HepG2 (cell line): ENCODE measurements at regions not wholly inside any gene's neighbourhood (a gene's known extent, or its start where the extent isn't known, plus 50 kb on each side); places are given as distances from the start of the nearest gene placed in this dataset.

ENCODE experiments used
- ATAC-seq: fragments of 200-7000 bp; cut with Tn5 transposase; 3 replicates; pipeline ENCODE4 v1.9.1; 2020; ENCODE audit warnings: mild to moderate bottlenecking, moderate library complexity
- BruUV-seq: library from RNA; stranded (reverse); fragments of 400-500 nt; replicated peaks from 2 replicates; lab custom pipeline; 2021; lab: Mats Ljungman, UMichigan
- CTCF ChIA-PET: fragments of 300-600 bp; formaldehyde crosslinking; extraction: SDS; loops from one replicate; lab custom pipeline; 2021; ENCODE audit warnings: low total read pairs, inconsistent platforms, low intra/inter-chr PET ratio; lab: Yijun Ruan, JAX
- POLR2A ChIA-PET: fragments of 350-600 bp; sonication (Branson Sonifier 250); formaldehyde crosslinking; loops from one replicate; lab custom pipeline; 2020; ENCODE audit warnings: antibody characterized with exemption, inconsistent platforms; lab: Yijun Ruan, JAX
- DNase-seq: peaks from one replicate; pipeline ENCODE4 v3.0.0-alpha.2; 2015; ENCODE audit warnings: low spot score
- FAIRE-seq: peaks from 3 replicates; lab custom pipeline; 2011; peaks lifted over from hg19 to GRCh38; lab: Jason Lieb, UNC
- H2AFZ ChIP-seq: one replicate; pipeline ENCODE4 v1.6.1; 2011; ENCODE audit warnings: low read length, inconsistent platforms
- H3K27ac ChIP-seq: fragments of 300-600 bp; 3 replicates; pipeline ENCODE4 v1.8.0; 2011; ENCODE audit warnings: mixed run types, mild to moderate bottlenecking, mixed read lengths, low read length, inconsistent platforms; ENCODE audit not compliant: insufficient read depth; ENCODE audit errors: extremely low read length
- H3K27me3 ChIP-seq, 2 experiments: fragments of 200-600 bp in 1 of 2; 2 replicates in 1 of 2; 3 replicates in 1 of 2; pipeline versions ENCODE4 v1.6.0 to v1.8.0; 2011; ENCODE audit warnings: low read length in 2 of 2, mild to moderate bottlenecking in 2 of 2, moderate library complexity in 2 of 2, inconsistent platforms in 1 of 2; ENCODE audit not compliant: insufficient read depth in 2 of 2, control insufficient read depth in 1 of 2
- H3K36me3 ChIP-seq, 2 experiments: fragments of 200-600 bp in 1 of 2; replicated peaks in 1 of 2; 2 replicates in 1 of 2; 3 replicates in 1 of 2; pipeline versions ENCODE4 v1.5.1 to v1.8.0; 2011; ENCODE audit warnings: low read length in 2 of 2, inconsistent platforms in 1 of 2; ENCODE audit not compliant: insufficient read depth in 2 of 2, control insufficient read depth in 1 of 2
- H3K4me1 ChIP-seq: 2 replicates; pipeline ENCODE4 v1.5.1; 2012; ENCODE audit warnings: low read length, inconsistent platforms; ENCODE audit not compliant: insufficient read depth
- H3K4me2 ChIP-seq: 2 replicates; pipeline ENCODE4 v1.6.0; 2011; ENCODE audit warnings: low read depth, low read length, inconsistent platforms
- H3K4me3 ChIP-seq, 3 experiments: fragments of 200-600 bp in 1 of 3; sonication (generic), shearing (Covaris generic) in 1 of 3; replicated peaks in 1 of 3; 2 replicates each; pipeline ENCODE4 v1.5.1; 2011 to 2016; ENCODE audit warnings: low read length in 3 of 3, inconsistent platforms in 2 of 3, low read depth in 2 of 3, mild to moderate bottlenecking in 2 of 3, control low read depth in 1 of 3, mixed read lengths in 1 of 3; ENCODE audit not compliant: insufficient read depth in 1 of 3
- H3K79me2 ChIP-seq: one replicate; pipeline ENCODE4 v1.6.1; 2011; ENCODE audit warnings: low read length, inconsistent platforms; ENCODE audit not compliant: insufficient read depth
- H3K9ac ChIP-seq: 2 replicates; pipeline ENCODE4 v1.6.0; 2011; ENCODE audit warnings: mild to moderate bottlenecking, low read depth, low read length, inconsistent platforms; ENCODE audit not compliant: insufficient read depth
- H3K9me3 ChIP-seq: 2 replicates; pipeline ENCODE4 v1.5.1; 2012; ENCODE audit warnings: mild to moderate bottlenecking, low read length
- H4K20me1 ChIP-seq: 2 replicates; pipeline ENCODE4 v1.6.0; 2011; ENCODE audit warnings: inconsistent platforms, mild to moderate bottlenecking, low read length, moderate library complexity; ENCODE audit not compliant: insufficient read depth
- AKAP8 ChIP-seq: sonication (generic); formaldehyde crosslinking; IDR thresholded peaks from 2 replicates; pipeline ENCODE4 v1.5.1; 2020; ENCODE audit warnings: mild to moderate bottlenecking, missing genetic modification reagents
- FOXP1 ChIP-seq, 2 experiments: fragments of 450-650 bp in 1 of 2; IDR thresholded peaks; 2 replicates each; pipeline ENCODE4 v1.6.1; 2017 to 2018; ENCODE audit warnings: antibody characterized with exemption in 1 of 2
- HNRNPUL1 ChIP-seq: fragments of 200-400 bp; formaldehyde crosslinking; IDR thresholded peaks from 2 replicates; pipeline ENCODE4 v1.6.1; 2017; ENCODE audit warnings: low read depth, mild to moderate bottlenecking, low read length, moderate library complexity
- JUN ChIP-seq: sonication (generic); formaldehyde crosslinking; IDR thresholded peaks from 2 replicates; pipeline ENCODE4 v1.4.0; 2020; ENCODE audit warnings: mild to moderate bottlenecking, missing genetic modification reagents
- JUNB ChIP-seq: sonication (generic); formaldehyde crosslinking; IDR thresholded peaks from 2 replicates; pipeline ENCODE4 v1.8.0; 2022; ENCODE audit warnings: missing genetic modification reagents, mild to moderate bottlenecking, borderline replicate concordance
- MED8 ChIP-seq: sonication (generic); formaldehyde crosslinking; IDR thresholded peaks from 2 replicates; pipeline ENCODE4 v1.8.1; 2023; ENCODE audit warnings: mild to moderate bottlenecking, missing genetic modification reagents; ENCODE audit not compliant: insufficient replicate concordance
- SRSF9 ChIP-seq: fragments of 200-400 bp; formaldehyde crosslinking; IDR thresholded peaks from 2 replicates; pipeline ENCODE4 v1.6.1; 2018; ENCODE audit warnings: borderline replicate concordance, mild to moderate bottlenecking, low read depth, low read length; ENCODE audit not compliant: insufficient read depth, poor library complexity, severe bottlenecking
- TAF15 ChIP-seq: fragments of 200-400 bp; formaldehyde crosslinking; IDR thresholded peaks from one replicate; pipeline ENCODE4 v1.6.1; 2018; ENCODE audit warnings: mild to moderate bottlenecking, low read depth, low read length; ENCODE audit not compliant: poor library complexity, severe bottlenecking
- ZBTB8A ChIP-seq: sonication (generic); formaldehyde crosslinking; IDR thresholded peaks from 2 replicates; pipeline ENCODE4 v1.4.0; 2020; ENCODE audit warnings: mild to moderate bottlenecking, low read depth, missing genetic modification reagents, borderline replicate concordance
- ZNF567 ChIP-seq: sonication (generic); formaldehyde crosslinking; IDR thresholded peaks from 2 replicates; pipeline ENCODE4 v1.8.1; 2023; ENCODE audit warnings: mild to moderate bottlenecking, missing genetic modification reagents, borderline replicate concordance
- ZNF569 ChIP-seq: sonication (generic); formaldehyde crosslinking; IDR thresholded peaks from 2 replicates; pipeline ENCODE4 v1.5.0; 2020; ENCODE audit warnings: mild to moderate bottlenecking, missing genetic modification reagents, moderate library complexity, borderline replicate concordance
- ZNF574 ChIP-seq: sonication (generic); formaldehyde crosslinking; IDR thresholded peaks from 2 replicates; pipeline ENCODE4 v1.4.0; 2020; ENCODE audit warnings: missing genetic modification reagents
- ZNF629 ChIP-seq: sonication (generic); formaldehyde crosslinking; conservative IDR thresholded peaks from 2 replicates; pipeline ENCODE4 v1.5.0; 2020; ENCODE audit warnings: missing genetic modification reagents
- WGBS: methylation state at CpG from one replicate; pipeline ENCODE4 v1.1.6; 2017; ENCODE audit warnings: low lambda C conversion rate; 5-methylcytosine and 5-hydroxymethylcytosine counted together
- in situ Hi-C: cut with HindIII; loops from 2 replicates; pipeline ENCODE4 v1.10.0; 2017; ENCODE audit warnings: low pct_unique_long_range_greater_than_20kb; ENCODE audit not compliant: extremely low pct_ligation_motif_present
- intact Hi-C: fragments of 100-400 bp; cut with micrococcal nuclease; formaldehyde crosslinking; loops from one replicate; pipeline ENCODE4 v1.10.0; 2022; ENCODE audit not compliant: unreplicated experiment
- TF ChIP-seq, protein P1 (sequence below): sonication (generic); formaldehyde crosslinking; IDR thresholded peaks from 2 replicates; pipeline ENCODE4 v1.4.0; 2020; ENCODE audit warnings: missing genetic modification reagents
- TF ChIP-seq, protein P2 (sequence below): sonication (generic); formaldehyde crosslinking; IDR thresholded peaks from 2 replicates; pipeline ENCODE4 v1.5.0; 2020; ENCODE audit warnings: mild to moderate bottlenecking, missing genetic modification reagents, borderline replicate concordance

- no peaks in the 10 kb centered on the region for H3K79me2 ChIP-seq
- WGBS: 31% methylated on average over 6 of the region's 6 CpGs
- H3K27me3 ChIP-seq: no peaks in the 10 kb centered on the region
- BruUV-seq: no TSS peak
- CTCF ChIA-PET: no interaction called here
- in situ Hi-C loops (no loop called here), intact Hi-C loops (no loop called here)
- DNase-seq (no peak), ATAC-seq (no peak), FAIRE-seq (no peak)
- no peaks in the 10 kb centered on the region for H4K20me1 ChIP-seq
- no peak overlapping the region for H3K4me2 ChIP-seq
- H3K4me3 ChIP-seq: no peak overlapping the region
- no peaks in the 10 kb centered on the region for H3K4me1 ChIP-seq
- POLR2A ChIA-PET: no interaction called here
- no peak overlapping the region for H2AFZ ChIP-seq
- H3K36me3 ChIP-seq: no peaks in the 10 kb centered on the region
- no peak overlapping the region for H3K9ac ChIP-seq
- H3K9me3 ChIP-seq: no peaks in the 10 kb centered on the region
- TF ChIP-seq SRSF9 (no peak), ZNF629 (CRISPR knock-in tag) (no peak), TAF15 (no peak), MED8 (CRISPR knock-in tag) (no peak), JUNB (no peak), AKAP8 (CRISPR knock-in tag) (no peak), ZNF569 (CRISPR knock-in tag) (no peak), JUN (CRISPR knock-in tag) (no peak), ZNF574 (no peak), ZBTB8A (CRISPR knock-in tag) (no peak), FOXP1 (IDR thresholded peaks at IDR 0.05) (no peak), FOXP1 (CRISPR knock-in tag; IDR thresholded peaks at IDR 0.05) (no peak), ZNF567 (CRISPR knock-in tag) (no peak), HNRNPUL1 (no peak)
- TF ChIP-seq, protein P1, sequence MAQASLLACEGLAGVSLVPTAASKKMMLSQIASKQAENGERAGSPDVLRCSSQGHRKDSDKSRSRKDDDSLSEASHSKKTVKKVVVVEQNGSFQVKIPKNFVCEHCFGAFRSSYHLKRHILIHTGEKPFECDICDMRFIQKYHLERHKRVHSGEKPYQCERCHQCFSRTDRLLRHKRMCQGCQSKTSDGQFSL (CRISPR knock-in tag): no peak
- TF ChIP-seq, protein P2, sequence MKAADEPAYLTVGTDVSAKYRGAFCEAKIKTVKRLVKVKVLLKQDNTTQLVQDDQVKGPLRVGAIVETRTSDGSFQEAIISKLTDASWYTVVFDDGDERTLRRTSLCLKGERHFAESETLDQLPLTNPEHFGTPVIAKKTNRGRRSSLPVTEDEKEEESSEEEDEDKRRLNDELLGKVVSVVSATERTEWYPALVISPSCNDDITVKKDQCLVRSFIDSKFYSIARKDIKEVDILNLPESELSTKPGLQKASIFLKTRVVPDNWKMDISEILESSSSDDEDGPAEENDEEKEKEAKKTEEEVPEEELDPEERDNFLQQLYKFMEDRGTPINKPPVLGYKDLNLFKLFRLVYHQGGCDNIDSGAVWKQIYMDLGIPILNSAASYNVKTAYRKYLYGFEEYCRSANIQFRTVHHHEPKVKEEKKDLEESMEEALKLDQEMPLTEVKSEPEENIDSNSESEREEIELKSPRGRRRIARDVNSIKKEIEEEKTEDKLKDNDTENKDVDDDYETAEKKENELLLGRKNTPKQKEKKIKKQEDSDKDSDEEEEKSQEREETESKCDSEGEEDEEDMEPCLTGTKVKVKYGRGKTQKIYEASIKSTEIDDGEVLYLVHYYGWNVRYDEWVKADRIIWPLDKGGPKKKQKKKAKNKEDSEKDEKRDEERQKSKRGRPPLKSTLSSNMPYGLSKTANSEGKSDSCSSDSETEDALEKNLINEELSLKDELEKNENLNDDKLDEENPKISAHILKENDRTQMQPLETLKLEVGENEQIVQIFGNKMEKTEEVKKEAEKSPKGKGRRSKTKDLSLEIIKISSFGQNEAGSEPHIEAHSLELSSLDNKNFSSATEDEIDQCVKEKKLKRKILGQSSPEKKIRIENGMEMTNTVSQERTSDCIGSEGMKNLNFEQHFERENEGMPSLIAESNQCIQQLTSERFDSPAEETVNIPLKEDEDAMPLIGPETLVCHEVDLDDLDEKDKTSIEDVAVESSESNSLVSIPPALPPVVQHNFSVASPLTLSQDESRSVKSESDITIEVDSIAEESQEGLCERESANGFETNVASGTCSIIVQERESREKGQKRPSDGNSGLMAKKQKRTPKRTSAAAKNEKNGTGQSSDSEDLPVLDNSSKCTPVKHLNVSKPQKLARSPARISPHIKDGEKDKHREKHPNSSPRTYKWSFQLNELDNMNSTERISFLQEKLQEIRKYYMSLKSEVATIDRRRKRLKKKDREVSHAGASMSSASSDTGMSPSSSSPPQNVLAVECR: no peak
- H3K27ac ChIP-seq: no peak overlapping the region
These were observed 57.1 kb upstream of the CELF2 start for GRCh38 chr10:10960534-10960933.
